ENCODE measurements at regions not wholly inside any gene's neighbourhood (a gene's known extent, or its start where the extent isn't known, plus 50 kb on each side); places are given as distances from the start of the nearest gene placed in this dataset.
"Not testable (repeated sequence)": the region's sequence is repeated elsewhere in the genome, so short reads cannot be mapped to it uniquely, and the experiment has no call there.

GRCh38 chr2:122680662-122681061, 925.2 kb downstream of the TSN start:
- DNase-seq, result no peak

DNA sequence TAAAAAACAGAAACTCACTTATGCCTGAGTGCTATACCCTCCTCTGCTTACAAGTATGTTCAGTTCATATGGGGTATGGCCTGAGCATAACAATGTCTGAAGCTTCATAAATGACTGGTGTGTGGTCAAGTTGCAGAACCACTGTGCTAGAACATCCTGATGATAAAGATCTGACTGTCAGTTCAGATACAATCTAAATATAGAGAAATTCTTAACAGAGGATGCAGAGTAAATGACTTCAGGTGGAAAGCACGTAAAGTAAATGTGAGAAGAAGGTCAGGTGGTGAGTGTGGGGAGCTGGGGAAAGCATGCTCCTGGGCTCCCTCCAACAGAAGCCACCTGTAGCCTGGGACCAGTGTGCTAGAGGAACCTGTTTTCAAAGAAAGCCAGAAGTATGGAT, 926.2 kb downstream of the TSN start:
- DNase-seq, result no peak

GRCh38 chr2:122682356-122682755, 926.9 kb downstream of the TSN start:
- no peak for DNase-seq

DNA sequence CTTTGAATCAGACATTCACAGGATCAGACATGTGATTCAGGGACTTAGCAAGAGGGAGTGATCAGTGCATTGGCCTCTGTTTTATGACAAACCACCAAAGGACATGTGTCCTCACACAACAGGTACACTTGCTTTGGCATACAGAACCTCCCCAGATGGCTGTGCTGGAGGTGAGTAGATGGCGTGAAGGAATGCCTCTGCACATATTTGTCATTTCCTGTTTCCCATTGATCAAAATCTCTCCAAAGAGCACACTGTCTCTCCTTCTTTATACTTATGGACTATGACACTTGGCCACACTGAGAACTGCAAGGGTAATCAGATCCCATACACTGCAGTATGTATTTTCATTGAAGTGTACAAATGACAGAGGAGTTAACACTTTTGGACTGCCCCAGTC, 927.6 kb downstream of the TSN start:
- DNase-seq, result no peak

DNA sequence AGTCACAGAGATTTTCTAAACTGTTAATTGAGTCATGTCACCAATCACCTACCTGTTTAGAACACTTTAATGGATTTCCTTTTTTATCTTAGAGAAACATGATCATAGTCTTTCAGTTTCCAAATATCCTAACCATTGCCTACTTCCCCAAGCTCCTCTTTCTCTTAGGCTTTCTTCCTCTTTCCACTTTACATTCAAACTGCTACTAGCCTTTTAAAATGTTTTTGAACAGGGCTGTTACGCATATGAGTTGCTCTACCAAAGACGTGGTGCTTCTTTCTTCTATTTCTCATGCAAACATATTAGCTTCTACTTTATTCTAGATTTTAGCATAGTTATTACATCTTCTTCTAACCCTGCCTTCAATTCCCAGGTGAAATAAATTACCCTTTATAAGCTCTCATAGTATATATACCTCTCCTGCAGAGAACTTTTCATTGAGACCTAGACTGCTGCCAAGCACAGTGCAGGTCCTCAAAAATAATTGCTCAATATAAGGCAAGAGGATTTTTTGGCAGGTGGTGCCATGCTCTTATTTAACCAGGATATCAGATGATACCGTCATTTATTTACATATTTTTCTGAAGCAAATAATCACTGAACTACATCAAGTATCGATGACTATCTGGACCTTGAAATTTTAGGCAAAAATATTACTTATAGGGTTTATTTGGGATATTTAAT, 937.1 kb downstream of the TSN start:
- DNase-seq, result no peak

GRCh38 chr2:122697415-122697814, 942.0 kb downstream of the TSN start:
- no peak for DNase-seq

DNA sequence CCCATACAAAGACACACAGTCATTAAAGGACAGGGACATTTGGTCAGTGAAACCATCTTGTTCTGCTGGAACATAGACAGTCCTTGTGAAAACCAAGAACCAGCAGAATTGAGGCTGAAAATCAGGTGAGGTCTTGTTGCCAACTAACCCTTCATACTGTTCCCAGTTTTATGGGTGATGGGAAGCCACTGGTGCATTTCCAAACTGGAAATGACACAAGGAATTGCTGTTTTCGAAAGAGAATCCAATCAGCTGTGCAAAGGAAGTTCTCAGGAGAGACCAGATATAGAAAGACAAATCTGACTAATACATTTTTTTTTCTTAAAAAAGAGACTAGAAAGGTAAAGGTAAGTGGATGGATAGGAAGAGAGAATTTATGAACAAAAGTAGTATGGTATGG, 948.2 kb downstream of the TSN start:
- no peak for DNase-seq

GRCh38 chr2:122704109-122704563, 948.7 kb downstream of the TSN start:
- no peak for DNase-seq

DNA sequence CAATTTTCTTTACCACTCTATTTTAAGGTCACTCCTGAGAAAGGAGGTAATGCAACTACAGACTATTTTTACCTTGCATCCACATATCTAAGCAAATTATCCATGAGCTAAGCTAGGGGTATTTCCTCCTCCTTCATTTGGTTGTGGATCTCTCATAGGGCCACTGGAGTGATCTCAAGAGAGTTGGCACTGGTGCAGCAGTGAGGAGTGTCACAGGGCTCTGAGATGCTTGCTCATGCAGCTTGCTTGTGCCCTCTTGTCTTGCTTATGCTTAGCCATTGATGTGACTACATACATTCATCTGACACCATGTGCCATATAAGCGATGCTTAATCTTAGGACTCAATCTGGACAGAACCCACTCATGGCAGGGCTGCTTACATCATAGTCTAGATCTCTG, 950.3 kb downstream of the TSN start:
- DNase-seq, result no peak

DNA sequence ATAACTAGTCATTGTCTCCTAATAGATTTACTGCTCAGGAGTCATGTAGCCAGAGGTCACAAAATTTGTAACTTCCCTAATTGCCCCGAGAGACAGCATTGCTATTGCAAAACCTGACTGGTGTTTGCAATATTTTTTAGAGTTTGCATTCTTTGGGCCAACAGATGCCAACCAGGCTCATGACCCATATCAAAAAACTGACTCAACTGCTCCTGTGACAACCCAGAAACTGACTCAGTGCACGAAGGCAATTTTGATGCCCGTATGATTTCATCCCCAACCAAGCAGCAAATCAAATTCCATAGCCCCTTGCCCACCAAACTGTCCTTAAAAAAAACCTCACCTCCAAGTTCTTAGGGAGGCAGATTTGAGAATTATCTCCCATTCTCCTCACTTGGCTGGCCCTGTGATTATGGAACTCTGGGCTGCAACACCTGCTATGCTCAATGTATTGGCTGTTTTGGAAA, 951.3 kb downstream of the TSN start:
- DNase-seq, result no peak

DNA sequence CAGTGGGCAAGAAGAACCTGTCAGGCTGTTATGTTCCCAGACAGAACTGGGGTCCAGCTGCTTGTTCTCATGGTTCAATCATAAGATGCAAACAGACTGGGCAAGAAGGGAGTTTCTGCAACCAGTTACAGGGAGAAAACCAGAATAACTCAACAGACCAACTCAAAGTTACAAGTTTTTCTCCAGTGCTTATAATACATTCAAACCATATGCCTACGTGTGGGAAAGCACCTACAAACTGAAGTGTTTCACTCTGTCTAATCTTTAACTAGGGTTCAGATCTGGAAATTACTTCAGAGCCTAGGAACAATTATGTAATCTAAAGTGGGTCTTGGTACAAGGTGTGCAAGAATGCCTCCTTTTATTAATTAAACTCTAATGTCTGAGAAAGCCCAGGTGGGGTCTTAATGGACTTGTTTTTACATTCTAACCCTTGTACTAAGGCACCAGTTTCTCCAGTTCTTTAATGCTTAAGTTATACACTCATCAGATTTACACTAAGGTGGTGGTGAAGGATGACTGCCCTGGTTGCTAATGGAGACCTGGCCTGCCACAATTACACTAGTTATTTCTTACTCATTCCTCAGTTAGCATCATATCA, 951.9 kb downstream of the TSN start:
- no peak for DNase-seq

- no peak for DNase-seq
Observed at GRCh38 chr2:122710049-122710448, 954.6 kb downstream of the TSN start.

- no peak for DNase-seq
Observed at GRCh38 chr2:122713800-122714199, 958.3 kb downstream of the TSN start.

GRCh38 chr2:122720822-122721221, 965.4 kb downstream of the TSN start:
- not testable (repeated sequence) for DNase-seq

- DNase-seq, result peak; percentile 90
Observed at GRCh38 chr2:122734766-122735424, 979.4 kb downstream of the TSN start.

DNA sequence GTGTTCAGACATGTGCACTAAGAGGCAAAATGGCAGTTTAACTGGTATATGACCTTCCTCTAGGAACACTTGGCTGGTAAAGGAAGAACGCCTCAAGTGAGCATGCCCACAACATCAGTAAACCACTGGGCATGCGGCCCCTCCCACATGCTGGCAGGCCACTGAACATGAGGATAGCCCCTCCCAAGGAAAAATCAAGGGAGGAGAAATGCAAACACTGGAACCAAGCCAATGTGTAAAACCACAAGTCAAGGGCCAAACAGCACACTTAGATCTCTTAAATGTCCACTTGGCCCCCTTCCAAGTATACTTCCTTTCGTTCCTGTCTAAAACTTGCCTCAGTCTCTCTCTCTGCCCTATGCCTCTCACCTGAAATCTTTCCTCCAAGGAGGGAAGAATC, 980.8 kb downstream of the TSN start:
- DNase-seq, result peak; percentile 31

DNA sequence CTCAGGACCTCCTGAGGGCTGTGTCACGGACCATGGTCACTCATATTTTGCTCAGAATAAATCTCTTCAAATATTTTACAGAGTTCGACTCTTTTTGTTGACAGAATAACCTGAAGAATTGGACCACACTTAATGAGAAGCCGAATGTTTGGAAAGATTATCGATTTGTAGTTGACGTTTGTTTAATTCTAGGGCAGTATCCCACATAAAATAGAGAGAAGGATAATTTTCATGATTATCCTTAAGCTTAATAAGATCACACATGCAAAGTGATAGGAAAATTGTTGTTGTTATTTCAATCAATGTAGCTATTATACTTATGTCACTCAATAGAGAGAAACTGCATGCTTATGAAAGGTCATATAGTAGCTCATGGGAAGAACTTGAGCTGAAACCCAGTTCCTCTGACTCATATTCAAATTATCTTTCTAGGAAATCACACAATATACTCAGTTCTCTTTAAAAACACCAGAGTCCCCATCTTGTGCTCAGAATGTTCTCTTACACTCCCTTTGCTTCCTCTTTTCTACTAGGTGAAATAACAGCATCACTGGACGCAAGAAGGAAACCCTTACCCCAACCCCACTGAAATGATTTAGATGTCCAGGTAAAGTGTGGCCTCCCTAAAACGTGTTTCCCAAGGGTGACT, 982.1 kb downstream of the TSN start:
- DNase-seq, result peak; percentile 45

- DNase-seq, result no peak
Observed at GRCh38 chr2:122739732-122740593, 984.5 kb downstream of the TSN start.

DNA sequence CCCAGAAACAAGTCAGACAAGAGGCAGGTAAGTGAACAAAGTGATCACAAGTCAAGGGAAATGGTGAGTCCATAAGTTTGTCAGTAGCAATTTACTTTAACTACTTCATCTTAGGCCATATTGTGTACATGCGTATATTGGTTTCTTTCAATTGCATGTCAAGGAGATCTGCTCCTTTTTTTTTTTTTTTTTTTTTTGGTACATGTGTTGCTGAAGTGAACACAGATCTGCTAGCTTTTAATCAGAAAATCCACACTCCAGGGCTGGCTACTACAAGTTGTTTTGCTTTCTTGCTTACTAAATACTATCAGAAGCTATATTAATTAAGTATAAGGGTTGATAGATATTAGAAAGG, 985.1 kb downstream of the TSN start:
- DNase-seq, result no peak

GRCh38 chr2:122741403-122741802, 986.0 kb downstream of the TSN start:
- DNase-seq, result no peak

- DNase-seq, result no peak
Observed at GRCh38 chr2:122743021-122743675, 987.7 kb downstream of the TSN start.

GRCh38 chr2:122745603-122746002, 990.2 kb downstream of the TSN start:
- no peak for DNase-seq

Measured in fibroblast of skin of right biceps (primary cell).